Body of pancreas (tissue), 4 donors: ENCODE measurements at regions not wholly inside any gene's neighbourhood (a gene's known extent, or its start where the extent isn't known, plus 50 kb on each side); places are given as distances from the start of the nearest gene placed in this dataset.
A peak's percentile ranks its signal among the peaks of the same experiment; 100 is the strongest.
"Not testable (repeated sequence)": the region's sequence is repeated elsewhere in the genome, so short reads cannot be mapped to it uniquely, and the experiment has no call there.

ENCODE experiments used
- ATAC-seq: fragments of 150-250 bp; one replicate; pipeline ENCODE4 v1.9.1; 2016
- DNase-seq, 4 donors: peaks; one replicate each; pipeline ENCODE4 v3.0.0-alpha.2; 2019
- H3K27ac ChIP-seq, 4 donors: fragments of 200-600 bp; sonication (generic); 1 replicate in 3 of 4; 2 replicates in 1 of 4; pipeline versions ENCODE4 v1.5.1 to v1.6.1; 2016 to 2019; ENCODE audit warnings: mild to moderate bottlenecking in 1 of 4, mixed read lengths in 1 of 4, moderate library complexity in 1 of 4
- H3K27me3 ChIP-seq, 2 donors: fragments of 200-600 bp; sonication (generic); one replicate each; pipeline ENCODE4 v1.6.0; 2016; ENCODE audit warnings: mild to moderate bottlenecking in 1 of 2
- H3K36me3 ChIP-seq, 2 donors: fragments of 200-600 bp; sonication (generic); replicated peaks in 1 of 2; 2 replicates each; pipeline ENCODE4 v1.5.1; 2016; ENCODE audit warnings: low read depth in 2 of 2; ENCODE audit not compliant: insufficient read depth in 1 of 2
- H3K4me1 ChIP-seq: fragments of 200-600 bp; sonication (generic); one replicate; pipeline ENCODE4 v1.6.0; 2016
- H3K4me3 ChIP-seq, 2 donors: fragments of 200-600 bp; sonication (generic); 1 replicate in 1 of 2; 2 replicates in 1 of 2; pipeline ENCODE4 v1.5.1; 2016 to 2019
- H3K9me3 ChIP-seq, 3 donors: fragments of 200-600 bp; sonication (generic); 1 replicate in 2 of 3; 2 replicates in 1 of 3; pipeline ENCODE4 v1.5.1; 2016
- POLR2A ChIP-seq, 3 donors: fragments of 450-650 bp; IDR thresholded peaks; one replicate each; pipeline ENCODE4 v1.6.1; 2016; ENCODE audit warnings: antibody characterized with exemption in 3 of 3, mild to moderate bottlenecking in 2 of 3
- WGBS, 2 donors: methylation state at CpG; one replicate each; pipeline ENCODE4 v1.1.5; 2017; 5-methylcytosine and 5-hydroxymethylcytosine counted together
- intact Hi-C: fragments of 100-400 bp; cut with DNase I; formaldehyde crosslinking; loops from one replicate; pipeline ENCODE4 v1.15.1; 2023
- TF ChIP-seq, protein P1 (sequence below), 7 experiments: fragments of 450-650 bp in 4 of 7; fragments of 200-600 bp in 3 of 7; sonication (generic) in 3 of 7; IDR thresholded peaks; one replicate each; pipeline ENCODE4 v1.5.1; 2016 to 2019; ENCODE audit warnings: antibody characterized with exemption in 7 of 7

DNA sequence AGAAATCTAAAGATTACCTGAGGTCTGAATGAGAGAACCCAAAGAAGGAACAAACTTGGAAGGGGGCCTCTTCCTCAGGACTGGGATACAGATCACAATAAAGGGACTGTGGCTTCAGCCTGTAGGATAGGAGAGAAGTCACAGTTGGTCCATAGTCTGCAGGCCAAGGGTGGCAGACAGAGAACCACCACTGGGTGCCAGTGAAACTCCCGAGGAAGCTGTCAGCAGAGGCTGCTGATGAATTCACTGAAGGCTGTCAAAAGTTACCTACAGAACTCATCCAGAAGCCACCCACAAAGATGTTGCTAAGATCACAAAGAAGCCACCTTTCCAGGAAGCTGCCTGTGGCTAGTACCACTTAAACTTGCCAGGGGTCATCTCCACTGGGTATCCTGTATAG is 78.5 kb downstream of the TMCO5A start:
- Histone ChIP-seq H3K36me3 (no peaks in the 10 kb centered on the region), H3K27me3 (no peaks in the 10 kb centered on the region), H3K9me3 (no peaks in the 10 kb centered on the region), H3K4me3 (no peak overlapping the region), H3K4me1 (no peaks in the 10 kb centered on the region), H3K27ac (no peak overlapping the region)
- TF ChIP-seq, protein P1, sequence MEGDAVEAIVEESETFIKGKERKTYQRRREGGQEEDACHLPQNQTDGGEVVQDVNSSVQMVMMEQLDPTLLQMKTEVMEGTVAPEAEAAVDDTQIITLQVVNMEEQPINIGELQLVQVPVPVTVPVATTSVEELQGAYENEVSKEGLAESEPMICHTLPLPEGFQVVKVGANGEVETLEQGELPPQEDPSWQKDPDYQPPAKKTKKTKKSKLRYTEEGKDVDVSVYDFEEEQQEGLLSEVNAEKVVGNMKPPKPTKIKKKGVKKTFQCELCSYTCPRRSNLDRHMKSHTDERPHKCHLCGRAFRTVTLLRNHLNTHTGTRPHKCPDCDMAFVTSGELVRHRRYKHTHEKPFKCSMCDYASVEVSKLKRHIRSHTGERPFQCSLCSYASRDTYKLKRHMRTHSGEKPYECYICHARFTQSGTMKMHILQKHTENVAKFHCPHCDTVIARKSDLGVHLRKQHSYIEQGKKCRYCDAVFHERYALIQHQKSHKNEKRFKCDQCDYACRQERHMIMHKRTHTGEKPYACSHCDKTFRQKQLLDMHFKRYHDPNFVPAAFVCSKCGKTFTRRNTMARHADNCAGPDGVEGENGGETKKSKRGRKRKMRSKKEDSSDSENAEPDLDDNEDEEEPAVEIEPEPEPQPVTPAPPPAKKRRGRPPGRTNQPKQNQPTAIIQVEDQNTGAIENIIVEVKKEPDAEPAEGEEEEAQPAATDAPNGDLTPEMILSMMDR (IDR thresholded peaks at IDR 0.05): no peak
- TF ChIP-seq POLR2A (IDR thresholded peaks at IDR 0.05): no peak
- intact Hi-C loops: no loop called here
- 47 to 67% methylated on average over 1 of the region's 1 CpG for WGBS, 2 donors
- ATAC-seq (no peak), DNase-seq (no peak)

DNA sequence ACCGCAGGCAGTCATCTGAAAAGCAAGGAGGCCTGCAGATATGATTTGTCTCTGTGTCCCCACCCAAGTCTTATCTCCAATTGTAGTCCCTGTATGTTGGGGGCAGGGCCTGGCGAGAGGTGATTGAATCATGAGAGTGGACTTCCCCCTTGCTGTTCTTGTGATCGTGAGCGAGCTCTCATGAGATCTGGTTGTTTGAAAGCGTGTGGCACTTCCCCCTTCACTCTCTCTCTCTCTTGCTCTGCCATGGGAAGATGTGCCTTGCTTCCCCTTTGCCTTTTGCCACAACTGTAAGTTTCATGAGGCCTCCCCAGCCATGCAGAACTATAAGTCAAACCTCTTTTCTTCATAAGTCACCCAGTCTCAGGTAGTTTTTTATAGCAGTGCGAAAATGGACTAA is 83.3 kb downstream of the TMCO5A start:
- Histone ChIP-seq H3K4me1 (no peaks in the 10 kb centered on the region), H3K27ac (no peak overlapping the region), H3K9me3 (no peaks in the 10 kb centered on the region), H3K36me3 (no peaks in the 10 kb centered on the region), H3K27me3 (no peaks in the 10 kb centered on the region), H3K4me3 (no peak overlapping the region)
- intact Hi-C loops: no loop called here
- DNase-seq: peak in 1 of 4 donors; percentile 46
- no peak for TF ChIP-seq POLR2A (IDR thresholded peaks at IDR 0.05)
- TF ChIP-seq, protein P1 (IDR thresholded peaks at IDR 0.05): no peak
- WGBS, 2 donors: 78 to 79% methylated on average over 6 of the region's 6 CpGs
- no peak for ATAC-seq

- no peaks in the 10 kb centered on the region for H3K27me3 ChIP-seq
Observed at GRCh38 chr15:38019066-38019465, 84.6 kb downstream of the TMCO5A start.

DNA sequence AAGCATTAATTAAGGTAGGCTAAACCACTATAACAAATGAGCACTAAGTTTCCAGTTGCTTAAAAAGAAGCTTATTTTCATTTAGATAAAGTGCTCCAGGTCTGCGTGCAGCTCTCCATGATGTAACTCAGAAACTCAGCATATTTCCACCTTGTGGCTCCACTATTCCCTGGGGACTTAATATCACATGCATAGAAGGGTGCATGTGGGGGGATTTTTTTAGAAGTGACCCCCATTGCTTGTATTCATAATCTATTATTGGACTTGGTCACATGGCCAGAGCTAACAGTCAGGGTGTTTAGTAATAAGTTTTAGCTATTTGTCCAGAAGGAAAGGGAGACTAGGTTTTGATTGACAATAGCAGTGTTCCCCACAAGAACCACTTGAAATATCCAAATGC is 86.8 kb downstream of the TMCO5A start:
- Histone ChIP-seq H3K9me3 (no peaks in the 10 kb centered on the region), H3K4me3 (no peak overlapping the region), H3K4me1 (no peaks in the 10 kb centered on the region), H3K27me3 (no peaks in the 10 kb centered on the region), H3K36me3 (no peaks in the 10 kb centered on the region), H3K27ac (no peak overlapping the region)
- WGBS, 2 donors: 67 to 76% methylated on average over 1 of the region's 1 CpG
- no peak for ATAC-seq
- intact Hi-C loops: no loop called here
- DNase-seq: no peak
- TF ChIP-seq, protein P1 (IDR thresholded peaks at IDR 0.05): no peak
- no peak for TF ChIP-seq POLR2A (IDR thresholded peaks at IDR 0.05)

More at GRCh38 chr15:38019066-38019465, 84.6 kb downstream of the TMCO5A start:
- Histone ChIP-seq H3K36me3 (no peaks in the 10 kb centered on the region), H3K9me3 (no peaks in the 10 kb centered on the region), H3K4me3 (no peak overlapping the region), H3K4me1 (no peaks in the 10 kb centered on the region), H3K27ac (no peak overlapping the region)
- no peak for ATAC-seq
- DNase-seq: no peak
- intact Hi-C loops: no loop called here
- TF ChIP-seq POLR2A (IDR thresholded peaks at IDR 0.05): no peak
- TF ChIP-seq, protein P1 (IDR thresholded peaks at IDR 0.05): no peak

- Histone ChIP-seq H3K27me3 (no peaks in the 10 kb centered on the region), H3K4me1 (no peaks in the 10 kb centered on the region), H3K36me3 (no peaks in the 10 kb centered on the region), H3K9me3 (no peaks in the 10 kb centered on the region), H3K4me3 (no peak overlapping the region), H3K27ac (no peak overlapping the region)
- TF ChIP-seq, protein P1 (IDR thresholded peaks at IDR 0.05): no peak
- no peak for TF ChIP-seq POLR2A (IDR thresholded peaks at IDR 0.05)
- no peak for ATAC-seq
- DNase-seq: no peak
- intact Hi-C loops: no loop called here
- 77 to 81% methylated on average over 2 of the region's 2 CpGs for WGBS, 2 donors
Observed at GRCh38 chr15:38024293-38025091, 90.1 kb downstream of the TMCO5A start.

GRCh38 chr15:38025656-38026055 is 91.2 kb downstream of the TMCO5A start:
- H3K27ac ChIP-seq, DNase-seq, H3K4me1 ChIP-seq, intact Hi-C loops, H3K9me3 ChIP-seq, ATAC-seq, H3K27me3 ChIP-seq, H3K36me3 ChIP-seq, H3K4me3 ChIP-seq: not testable (repeated sequence)
- 90 to 94% methylated on average over 1 of the region's 1 CpG for WGBS, 2 donors
